Fibroblast of mammary gland (primary cell): ENCODE measurements at regions not wholly inside any gene's neighbourhood (a gene's known extent, or its start where the extent isn't known, plus 50 kb on each side); places are given as distances from the start of the nearest gene placed in this dataset.

ENCODE experiments used
- DNase-seq: peaks from one replicate; pipeline ENCODE4 v3.0.0-alpha.2; 2010; ENCODE audit warnings: low read depth
- H3K4me3 ChIP-seq: 2 replicates; pipeline ENCODE4 v1.5.1; 2011; ENCODE audit warnings: low read depth, mild to moderate bottlenecking, low read length, moderate library complexity; ENCODE audit not compliant: control insufficient read depth
- CTCF ChIP-seq: conservative IDR thresholded peaks from 2 replicates; pipeline ENCODE4 v1.5.1; 2011; ENCODE audit warnings: low read depth, low read length, inconsistent platforms; ENCODE audit not compliant: control insufficient read depth, insufficient read depth

- no peak for TF ChIP-seq CTCF
Measured at GRCh38 chr5:93331241-93331640, 249.8 kb downstream of the NR2F1-AS1 start.

GRCh38 chr5:93330506-93330905 is 250.5 kb downstream of the NR2F1-AS1 start:
- DNase-seq = peak; percentile 85
- TF ChIP-seq CTCF = no peak
- no peak overlapping the region for H3K4me3 ChIP-seq

More at GRCh38 chr5:93331241-93331640, 249.8 kb downstream of the NR2F1-AS1 start:
- no peak for DNase-seq
- H3K4me3 ChIP-seq = no peak overlapping the region

- TF ChIP-seq CTCF = no peak
- no peak overlapping the region for H3K4me3 ChIP-seq
- DNase-seq = no peak
Measured at GRCh38 chr5:93329756-93330155, 251.3 kb downstream of the NR2F1-AS1 start.

GRCh38 chr5:93328833-93329232 is 252.2 kb downstream of the NR2F1-AS1 start:
- TF ChIP-seq CTCF = no peak
- H3K4me3 ChIP-seq = no peak overlapping the region

GRCh38 chr5:93327605-93328004 is 253.4 kb downstream of the NR2F1-AS1 start:
- H3K4me3 ChIP-seq = no peak overlapping the region
- DNase-seq = no peak
- no peak for TF ChIP-seq CTCF

More at GRCh38 chr5:93328833-93329232, 252.2 kb downstream of the NR2F1-AS1 start:
- no peak for DNase-seq

- no peak for DNase-seq
- H3K4me3 ChIP-seq = no peak overlapping the region
- no peak for TF ChIP-seq CTCF
Measured at GRCh38 chr5:93325946-93326345, 255.1 kb downstream of the NR2F1-AS1 start.

- DNase-seq = no peak
- no peak overlapping the region for H3K4me3 ChIP-seq
- TF ChIP-seq CTCF = no peak
Measured at GRCh38 chr5:93322974-93323860, 257.8 kb downstream of the NR2F1-AS1 start.
